GM19468 (cell line): ENCODE measurements at regions not wholly inside any gene's neighbourhood (a gene's known extent, or its start where the extent isn't known, plus 50 kb on each side); places are given as distances from the start of the nearest gene placed in this dataset.
"Not testable (repeated sequence)": the region's sequence is repeated elsewhere in the genome, so short reads cannot be mapped to it uniquely, and the experiment has no call there.

Experiments used
- ATAC-seq: cut with Tn5 transposase; IDR thresholded peaks from one replicate; pipeline ENCODE4 v1.9.1; 2021; ENCODE audit warnings: mild to moderate bottlenecking, moderate library complexity, moderate number of reproducible peaks; ENCODE audit not compliant: unreplicated experiment; ENCODE audit errors: extremely low read depth

GRCh38 chr1:73859227-73859626 lies 338.7 kb downstream of the LRRIQ3 start:
- no peak for ATAC-seq

GRCh38 chr1:73854527-73854926 lies 343.4 kb downstream of the LRRIQ3 start:
- no peak for ATAC-seq

GRCh38 chr1:73842436-73842835 lies 355.5 kb downstream of the LRRIQ3 start:
- ATAC-seq: no peak

GRCh38 chr1:73839922-73840321 lies 358.1 kb downstream of the LRRIQ3 start:
- ATAC-seq: no peak

GRCh38 chr1:73832276-73833181 lies 365.4 kb downstream of the LRRIQ3 start:
- ATAC-seq: no peak

- not testable (repeated sequence) for ATAC-seq
Measured at GRCh38 chr1:73827283-73827682, 370.7 kb downstream of the LRRIQ3 start.

GRCh38 chr1:73824065-73824464 lies 373.9 kb downstream of the LRRIQ3 start:
- ATAC-seq: no peak

GRCh38 chr1:73821520-73821919 lies 376.5 kb downstream of the LRRIQ3 start:
- peak; percentile 90 for ATAC-seq

GRCh38 chr1:73820843-73821242 lies 377.1 kb downstream of the LRRIQ3 start:
- no peak for ATAC-seq

- no peak for ATAC-seq
Measured at GRCh38 chr1:73813716-73814115, 384.3 kb downstream of the LRRIQ3 start.

- no peak for ATAC-seq
Measured at GRCh38 chr1:73813236-73813635, 384.7 kb downstream of the LRRIQ3 start.

- ATAC-seq: no peak
Measured at GRCh38 chr1:73811798-73812197, 386.2 kb downstream of the LRRIQ3 start.

GRCh38 chr1:73804935-73805334 lies 393.0 kb downstream of the LRRIQ3 start:
- no peak for ATAC-seq

- no peak for ATAC-seq
Measured at GRCh38 chr1:73803380-73803779, 394.6 kb downstream of the LRRIQ3 start.

- no peak for ATAC-seq
Measured at GRCh38 chr1:73801912-73802429, 396.0 kb downstream of the LRRIQ3 start.

- ATAC-seq: no peak
Measured at GRCh38 chr1:73800376-73800775, 397.6 kb downstream of the LRRIQ3 start.

- no peak for ATAC-seq
Measured at GRCh38 chr1:73789965-73790364, 408.0 kb downstream of the LRRIQ3 start.

GRCh38 chr1:73784026-73784425 lies 413.9 kb downstream of the LRRIQ3 start:
- no peak for ATAC-seq

- ATAC-seq: no peak
Measured at GRCh38 chr1:73783352-73783751, 414.6 kb downstream of the LRRIQ3 start.

GRCh38 chr1:73782901-73783300 lies 415.1 kb downstream of the LRRIQ3 start:
- no peak for ATAC-seq

GRCh38 chr1:73781251-73781650 lies 416.7 kb downstream of the LRRIQ3 start:
- ATAC-seq: no peak

GRCh38 chr1:73778471-73778870 lies 419.5 kb downstream of the LRRIQ3 start:
- ATAC-seq: no peak
